Endothelial cell (in vitro differentiated cells): ENCODE measurements at regions not wholly inside any gene's neighbourhood (a gene's known extent, or its start where the extent isn't known, plus 50 kb on each side); places are given as distances from the start of the nearest gene placed in this dataset.

ENCODE experiments used
- DNase-seq: peaks from one replicate; pipeline ENCODE4 v3.0.0; 2021; ENCODE audit warnings: low spot score
- H3K27ac Mint-ChIP-seq: one replicate; pipeline ENCODE4 v1.8.0; 2021; ENCODE audit warnings: mixed read lengths, inconsistent platforms; ENCODE audit not compliant: unreplicated experiment
- H3K27me3 Mint-ChIP-seq: one replicate; pipeline ENCODE4 v1.8.0; 2021; ENCODE audit warnings: mild to moderate bottlenecking, moderate library complexity, mixed read lengths, inconsistent platforms; ENCODE audit not compliant: unreplicated experiment
- H3K36me3 Mint-ChIP-seq: one replicate; pipeline ENCODE4 v1.8.0; 2021; ENCODE audit warnings: mild to moderate bottlenecking, low read depth, mixed read lengths, inconsistent platforms; ENCODE audit not compliant: unreplicated experiment
- H3K4me1 Mint-ChIP-seq: one replicate; pipeline ENCODE4 v1.8.0; 2021; ENCODE audit warnings: mild to moderate bottlenecking, mixed read lengths, inconsistent platforms; ENCODE audit not compliant: unreplicated experiment
- H3K4me3 Mint-ChIP-seq: one replicate; pipeline ENCODE4 v1.8.0; 2021; ENCODE audit warnings: mild to moderate bottlenecking, mixed read lengths, inconsistent platforms; ENCODE audit not compliant: unreplicated experiment
- H3K9me3 Mint-ChIP-seq: one replicate; pipeline ENCODE4 v1.8.0; 2021; ENCODE audit warnings: mixed read lengths, inconsistent platforms; ENCODE audit not compliant: unreplicated experiment
- CTCF ChIP-seq: fragments of 200-600 bp; sonication (generic); IDR thresholded peaks from one replicate; pipeline ENCODE4 v1.5.0; 2021; ENCODE audit warnings: antibody characterized with exemption; ENCODE audit not compliant: unreplicated experiment

DNA sequence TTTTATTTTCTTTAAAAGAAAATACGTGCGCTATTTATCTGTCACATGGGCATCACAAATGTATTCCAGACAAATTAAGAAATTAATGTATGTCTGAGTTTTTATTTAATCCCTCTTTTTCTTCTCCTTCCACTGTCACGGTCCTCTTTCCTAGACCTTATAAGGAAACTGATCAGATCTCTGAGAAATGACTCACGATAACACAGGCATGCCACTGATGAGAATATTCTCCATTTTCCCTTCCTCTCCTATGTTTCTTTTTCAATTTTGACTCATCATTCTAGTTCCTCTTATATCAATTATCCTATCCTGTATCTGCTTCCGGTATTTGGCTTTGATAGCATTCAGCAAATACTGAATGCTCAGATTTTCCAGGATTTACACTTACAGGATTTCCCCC, 121.8 kb downstream of the DSC3 start:
- Mint-ChIP-seq H3K36me3 (no peaks in the 10 kb centered on the region), H3K4me1 (no peaks in the 10 kb centered on the region), H3K9me3 (no peaks in the 10 kb centered on the region), H3K27ac (no peak overlapping the region), H3K27me3 (no peaks in the 10 kb centered on the region), H3K4me3 (no peak overlapping the region)
- no peak for TF ChIP-seq CTCF
- no peak for DNase-seq

DNA sequence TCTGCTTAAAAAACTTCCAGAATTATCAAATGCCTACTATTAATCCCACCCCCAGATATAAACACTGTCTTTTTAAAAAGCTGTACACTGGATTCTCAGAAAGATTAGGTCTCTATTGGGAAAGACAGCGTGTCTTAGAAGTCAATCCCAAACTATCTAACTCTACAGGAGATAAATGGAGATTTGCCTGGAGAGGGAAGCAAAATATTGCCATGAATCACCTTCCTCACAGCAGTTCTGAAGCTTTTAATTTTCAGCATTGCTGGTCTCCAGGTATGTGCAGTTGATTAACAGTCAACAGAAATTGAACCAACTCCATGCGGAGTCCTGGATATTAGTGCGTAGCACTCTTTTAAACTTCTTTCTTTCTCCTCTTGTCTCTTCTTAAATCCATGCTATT, 122.2 kb downstream of the DSC3 start:
- Mint-ChIP-seq H3K27ac (no peak overlapping the region), H3K9me3 (no peaks in the 10 kb centered on the region), H3K36me3 (no peaks in the 10 kb centered on the region), H3K27me3 (no peaks in the 10 kb centered on the region), H3K4me1 (no peaks in the 10 kb centered on the region), H3K4me3 (no peak overlapping the region)
- no peak for DNase-seq
- no peak for TF ChIP-seq CTCF

DNA sequence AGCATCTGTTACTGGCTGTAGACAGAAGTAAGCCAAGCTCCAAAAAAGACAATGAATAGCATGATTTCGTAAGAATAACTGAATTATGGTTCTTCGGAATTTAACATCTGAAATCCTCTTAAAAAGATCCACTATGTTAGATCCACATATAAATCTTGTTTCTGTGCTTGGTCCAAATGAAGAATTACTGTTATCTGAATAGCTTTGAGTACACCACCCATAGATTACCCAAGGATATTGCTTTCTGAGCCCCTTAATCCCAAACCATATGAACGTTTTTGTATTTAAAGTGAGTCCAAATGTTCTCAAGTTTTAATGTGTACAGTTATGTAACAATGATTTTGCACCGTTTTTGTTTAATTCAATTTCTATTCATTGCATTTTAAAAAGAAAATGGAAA, 124.9 kb downstream of the DSC3 start:
- H3K4me1 Mint-ChIP-seq: no peaks in the 10 kb centered on the region
- no peak overlapping the region for H3K4me3 Mint-ChIP-seq
- no peaks in the 10 kb centered on the region for H3K9me3 Mint-ChIP-seq
- no peak for TF ChIP-seq CTCF
- no peak for DNase-seq
- H3K27ac Mint-ChIP-seq: no peak overlapping the region
- H3K27me3 Mint-ChIP-seq: no peaks in the 10 kb centered on the region
- no peaks in the 10 kb centered on the region for H3K36me3 Mint-ChIP-seq

- DNase-seq: no peak
- no peak overlapping the region for H3K27ac Mint-ChIP-seq
These were observed 127.1 kb downstream of the DSC3 start for GRCh38 chr18:30915336-30915988.

More at GRCh38 chr18:30915336-30915988, 127.1 kb downstream of the DSC3 start:
- no peaks in the 10 kb centered on the region for H3K4me1 Mint-ChIP-seq
- H3K27me3 Mint-ChIP-seq: peaks cover 1% of the 10 kb centered on the region
- H3K9me3 Mint-ChIP-seq: no peaks in the 10 kb centered on the region
- H3K4me3 Mint-ChIP-seq: no peak overlapping the region
- TF ChIP-seq CTCF: no peak
- no peaks in the 10 kb centered on the region for H3K36me3 Mint-ChIP-seq
